HAP-1 (cell line): ENCODE measurements at regions not wholly inside any gene's neighbourhood (a gene's known extent, or its start where the extent isn't known, plus 50 kb on each side); places are given as distances from the start of the nearest gene placed in this dataset.
"Not testable (repeated sequence)": the region's sequence is repeated elsewhere in the genome, so short reads cannot be mapped to it uniquely, and the experiment has no call there.

ENCODE experiments used
- DNase-seq, 2 experiments: peaks; one replicate each; pipeline ENCODE4 v3.0.0-alpha.2; 2016 to 2020; ENCODE audit warnings: low spot score in 2 of 2
- H3K27me3 ChIP-seq: fragments of 250-450 bp; sonication (Bioruptor Pico); 2 replicates; pipeline ENCODE4 v1.5.1; 2020; ENCODE audit warnings: low read depth, mild to moderate bottlenecking, moderate library complexity
- H3K36me3 ChIP-seq: fragments of 250-450 bp; sonication (Bioruptor Pico); replicated peaks from 2 replicates; pipeline ENCODE4 v1.5.1; 2020; ENCODE audit warnings: mild to moderate bottlenecking
- H3K4me1 ChIP-seq: fragments of 250-450 bp; sonication (Bioruptor Pico); 2 replicates; pipeline ENCODE4 v1.5.1; 2020; ENCODE audit warnings: mild to moderate bottlenecking
- H3K4me3 ChIP-seq: fragments of 250-450 bp; sonication (Bioruptor Pico); 2 replicates; pipeline ENCODE4 v1.5.1; 2020; ENCODE audit warnings: mild to moderate bottlenecking, moderate library complexity
- H3K9me3 ChIP-seq: fragments of 250-450 bp; sonication (Bioruptor Pico); 2 replicates; pipeline ENCODE4 v1.5.1; 2020; ENCODE audit warnings: mild to moderate bottlenecking, moderate library complexity
- in situ Hi-C: fragments of 300-500 bp; cut with MboI; formaldehyde crosslinking; loops from 3 replicates; pipeline ENCODE4 v1.14.3; 2020; ENCODE audit warnings: low sequenced_read_pairs, inconsistent platforms, mixed read lengths

DNA sequence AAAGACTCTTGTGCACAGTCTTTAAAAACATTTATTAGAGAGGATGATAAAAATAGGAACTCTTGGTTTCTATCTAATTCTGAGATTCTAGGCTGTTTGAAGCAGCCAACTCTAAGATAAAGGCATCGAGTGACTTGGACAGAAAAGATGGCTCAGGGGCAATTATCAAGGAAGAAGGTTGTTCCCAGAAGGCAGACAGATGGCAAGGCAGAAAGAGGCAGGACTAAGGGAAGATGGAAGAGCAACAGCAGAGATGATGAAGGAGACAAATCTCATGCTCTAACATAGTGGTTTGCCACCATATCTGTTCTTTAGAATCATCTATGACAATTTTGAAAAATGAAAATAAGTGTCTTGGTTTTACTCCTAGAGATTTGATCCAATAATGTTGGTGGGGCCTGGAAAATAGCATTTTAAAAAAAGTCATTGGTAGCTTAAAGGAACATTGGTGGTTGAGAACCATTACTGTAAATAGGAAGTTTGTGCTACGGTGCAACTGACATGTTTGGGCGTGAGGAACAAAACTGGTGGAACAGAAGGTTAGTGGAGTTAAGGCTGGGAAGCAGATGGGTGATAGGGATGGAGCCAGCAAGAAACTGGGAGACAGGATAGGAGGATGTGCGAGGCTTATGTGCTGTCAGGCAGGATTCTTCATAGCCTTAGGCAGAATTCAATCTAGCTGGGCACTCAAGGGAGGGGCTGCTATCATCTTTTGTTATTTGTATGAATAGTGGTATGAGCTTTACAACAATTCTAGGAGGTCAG lies 751.1 kb downstream of the DHX35 start:
- Histone ChIP-seq H3K36me3 (no peaks in the 10 kb centered on the region), H3K4me1 (no peaks in the 10 kb centered on the region), H3K4me3 (no peak overlapping the region), H3K27me3 (no peaks in the 10 kb centered on the region), H3K9me3 (peaks cover 2% of the 10 kb centered on the region; the same call in 1 of the 2 replicates)
- in situ Hi-C loops = no loop called here
- no peak for DNase-seq

DNA sequence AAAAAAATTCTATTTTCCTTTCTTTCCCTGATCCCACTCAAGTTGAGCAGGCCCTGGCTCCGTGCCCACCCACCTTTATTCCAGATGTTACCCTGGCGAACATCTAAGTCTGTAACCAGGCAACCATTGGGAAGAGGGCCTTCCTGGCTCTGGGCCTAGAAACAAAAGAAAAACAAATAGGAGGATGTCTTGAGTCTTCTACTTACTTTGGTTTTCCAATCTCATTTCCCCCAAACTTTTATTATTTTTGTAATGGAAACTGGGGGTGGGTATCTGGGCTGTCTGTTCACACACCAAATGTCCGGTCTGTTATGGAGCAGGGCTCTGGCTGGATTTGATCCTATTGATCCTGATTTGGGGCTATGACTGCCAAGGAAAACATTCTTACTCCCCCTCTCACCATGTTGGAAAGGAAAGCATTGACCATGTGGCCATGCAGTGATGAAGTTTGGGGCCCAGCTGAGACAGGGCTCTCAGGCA lies 744.1 kb downstream of the DHX35 start:
- DNase-seq = no peak
- in situ Hi-C loops = no loop called here
- H3K36me3 ChIP-seq = no peaks in the 10 kb centered on the region

DNA sequence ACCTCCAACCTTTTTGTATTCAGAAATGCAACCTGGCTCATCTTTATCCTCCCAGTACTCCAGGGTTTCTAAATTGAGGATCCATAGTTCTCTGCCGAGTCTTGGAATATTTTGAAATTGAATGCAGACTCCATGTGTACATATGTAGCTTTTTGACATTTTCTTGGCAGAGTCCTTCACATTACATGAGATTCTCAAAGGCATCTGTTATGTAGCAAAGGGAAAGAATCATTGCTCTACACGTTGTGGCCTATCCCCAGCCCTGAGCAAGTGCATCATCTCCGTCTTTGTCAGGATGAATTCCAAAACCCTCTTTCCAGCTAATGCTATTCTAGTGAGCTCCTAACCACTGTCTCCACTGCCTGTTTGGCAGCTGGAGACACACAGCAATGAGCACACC lies 742.9 kb downstream of the DHX35 start:
- Histone ChIP-seq H3K36me3 (no peaks in the 10 kb centered on the region), H3K4me3 (no peak overlapping the region), H3K27me3 (no peaks in the 10 kb centered on the region), H3K4me1 (no peaks in the 10 kb centered on the region), H3K9me3 (no peaks in the 10 kb centered on the region)
- no peak for DNase-seq
- in situ Hi-C loops = no loop called here

More for the DNA sequence above, 744.1 kb downstream of the DHX35 start:
- no peak overlapping the region for H3K4me3 ChIP-seq
- no peaks in the 10 kb centered on the region for H3K27me3 ChIP-seq
- H3K9me3 ChIP-seq = peaks cover under 1% of the 10 kb centered on the region; the same call in 1 of the 2 replicates
- H3K4me1 ChIP-seq = no peaks in the 10 kb centered on the region

DNA sequence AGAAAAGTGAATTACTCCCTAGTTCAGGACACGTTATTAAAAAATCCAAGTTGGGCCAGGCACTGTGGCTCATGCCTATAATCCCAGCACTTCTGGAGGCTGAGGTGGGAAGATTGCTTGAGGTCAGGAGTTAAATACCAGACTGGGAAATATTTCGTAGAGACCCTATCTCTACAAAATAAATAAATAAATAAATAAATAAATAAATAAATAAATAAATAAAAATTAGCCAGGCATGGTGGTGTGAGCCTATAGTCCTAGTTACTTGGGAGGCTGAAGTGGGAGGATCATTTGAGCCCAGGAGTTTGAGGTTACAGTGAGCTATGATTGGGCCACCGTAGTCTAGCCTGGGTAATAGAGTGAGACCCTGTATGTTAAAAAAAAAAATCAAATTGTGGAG lies 741.2 kb downstream of the DHX35 start:
- H3K27me3 ChIP-seq, H3K36me3 ChIP-seq, in situ Hi-C loops, H3K4me3 ChIP-seq, H3K4me1 ChIP-seq, DNase-seq, H3K9me3 ChIP-seq: not testable (repeated sequence)

DNA sequence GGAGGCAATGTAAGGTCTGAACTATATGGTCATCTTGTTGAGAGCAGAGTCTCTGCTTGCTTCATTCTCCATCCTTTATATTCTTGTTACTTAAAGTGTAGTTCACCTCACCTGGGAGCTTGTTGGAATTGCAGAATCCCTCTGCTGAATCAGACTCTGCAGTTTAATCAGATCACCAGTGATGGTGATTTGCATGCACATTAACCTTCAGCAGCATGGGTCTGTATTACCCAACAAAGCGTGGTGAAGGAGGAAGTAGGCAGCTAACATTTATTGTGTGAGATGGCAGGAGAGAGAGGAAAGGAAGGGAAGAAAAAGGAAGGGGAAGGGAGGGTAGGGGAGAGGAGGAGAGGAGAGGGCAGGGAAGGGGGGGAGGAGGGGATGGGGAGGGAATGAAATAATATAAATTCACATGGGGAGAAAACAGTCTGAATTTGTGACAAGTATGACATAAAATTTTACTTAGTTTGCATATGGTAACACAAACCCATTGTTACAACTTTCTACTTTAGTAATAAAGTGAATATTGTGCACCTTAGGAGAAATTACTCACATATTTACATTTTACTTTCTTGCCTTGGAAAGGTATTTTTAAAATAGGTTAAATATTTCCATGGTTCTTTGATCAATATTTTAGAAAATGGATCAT lies 740.7 kb downstream of the DHX35 start:
- no peaks in the 10 kb centered on the region for H3K9me3 ChIP-seq
- no peak for DNase-seq

DNA sequence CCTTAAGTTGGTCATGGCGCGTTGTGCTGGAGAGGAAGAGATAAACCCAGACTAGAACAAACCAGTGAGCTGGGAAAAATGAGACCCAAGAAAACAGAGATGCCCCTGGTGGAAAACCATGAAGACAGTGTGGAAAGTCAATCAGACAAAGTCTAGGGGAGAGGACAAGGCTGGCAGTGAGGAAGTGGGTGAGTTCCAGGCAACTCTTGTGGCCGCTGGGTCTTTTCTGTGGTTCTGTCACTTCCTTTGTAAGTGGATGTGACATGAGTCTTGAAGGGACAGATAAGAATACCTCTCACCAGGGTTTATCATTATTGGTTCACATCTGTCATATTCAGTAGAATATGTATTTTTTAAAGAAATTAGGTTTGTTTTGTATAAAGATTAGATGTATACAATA lies 738.4 kb downstream of the DHX35 start:
- no peak for DNase-seq
- no peak overlapping the region for H3K4me3 ChIP-seq
- in situ Hi-C loops = no loop called here
- H3K9me3 ChIP-seq = no peaks in the 10 kb centered on the region
- H3K4me1 ChIP-seq = no peaks in the 10 kb centered on the region
- H3K36me3 ChIP-seq = no peaks in the 10 kb centered on the region
- no peaks in the 10 kb centered on the region for H3K27me3 ChIP-seq

More for the DNA sequence above, 740.7 kb downstream of the DHX35 start:
- no peaks in the 10 kb centered on the region for H3K36me3 ChIP-seq
- H3K4me3 ChIP-seq = no peak overlapping the region
- H3K4me1 ChIP-seq = no peaks in the 10 kb centered on the region
- in situ Hi-C loops = no loop called here
- H3K27me3 ChIP-seq = no peaks in the 10 kb centered on the region

DNA sequence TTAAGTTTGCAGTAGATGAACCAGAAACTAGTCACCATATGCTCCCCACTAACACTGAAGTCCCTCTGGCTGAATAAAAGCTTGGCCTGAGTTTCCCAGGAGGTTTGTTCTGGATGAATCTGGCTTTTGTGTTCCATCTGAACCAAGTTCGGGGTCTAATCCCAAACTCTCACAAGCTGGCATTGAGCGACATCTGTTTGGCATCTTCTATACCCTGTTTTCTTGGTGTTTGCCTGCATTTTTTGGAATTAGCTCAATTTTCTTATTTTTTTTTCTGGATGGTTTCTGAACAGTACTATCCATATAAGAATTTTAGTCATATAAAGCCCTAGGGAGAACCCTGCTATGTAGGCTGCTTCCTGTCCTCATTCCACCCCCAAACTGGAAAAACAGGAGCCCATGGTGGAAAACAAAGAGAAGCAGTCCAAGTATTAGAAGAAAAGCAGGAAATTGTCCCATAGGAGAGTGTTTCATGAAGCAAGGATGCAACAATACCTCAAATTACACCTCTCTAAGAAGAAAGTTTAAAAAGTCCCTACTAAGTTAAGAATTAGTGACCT lies 737.1 kb downstream of the DHX35 start:
- Histone ChIP-seq H3K9me3 (no peaks in the 10 kb centered on the region), H3K4me1 (no peaks in the 10 kb centered on the region), H3K27me3 (no peaks in the 10 kb centered on the region), H3K36me3 (no peaks in the 10 kb centered on the region), H3K4me3 (no peak overlapping the region)
- no peak for DNase-seq
- in situ Hi-C loops = no loop called here

DNA sequence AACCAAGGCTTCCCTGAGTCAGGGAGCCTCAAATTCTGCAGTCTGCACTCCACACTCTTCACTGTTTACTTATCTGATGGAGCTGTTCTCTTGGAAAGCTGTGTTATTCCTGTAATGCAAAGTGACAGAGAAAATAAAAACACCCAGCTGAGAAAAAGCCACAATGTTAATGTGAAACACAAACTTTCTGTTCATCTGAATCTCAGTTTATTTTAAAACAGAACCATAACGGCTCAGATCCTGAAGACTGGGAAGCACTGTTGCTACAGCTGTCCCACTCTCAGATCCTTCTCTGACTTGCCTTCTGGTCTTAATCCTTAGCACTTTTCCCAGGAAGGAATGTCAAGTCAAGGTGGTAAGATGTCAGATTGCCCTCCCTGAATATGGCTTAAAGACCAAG lies 736.6 kb downstream of the DHX35 start:
- Histone ChIP-seq H3K4me3 (no peak overlapping the region), H3K9me3 (no peaks in the 10 kb centered on the region), H3K4me1 (no peaks in the 10 kb centered on the region), H3K36me3 (no peaks in the 10 kb centered on the region), H3K27me3 (no peaks in the 10 kb centered on the region)
- in situ Hi-C loops = no loop called here
- no peak for DNase-seq

DNA sequence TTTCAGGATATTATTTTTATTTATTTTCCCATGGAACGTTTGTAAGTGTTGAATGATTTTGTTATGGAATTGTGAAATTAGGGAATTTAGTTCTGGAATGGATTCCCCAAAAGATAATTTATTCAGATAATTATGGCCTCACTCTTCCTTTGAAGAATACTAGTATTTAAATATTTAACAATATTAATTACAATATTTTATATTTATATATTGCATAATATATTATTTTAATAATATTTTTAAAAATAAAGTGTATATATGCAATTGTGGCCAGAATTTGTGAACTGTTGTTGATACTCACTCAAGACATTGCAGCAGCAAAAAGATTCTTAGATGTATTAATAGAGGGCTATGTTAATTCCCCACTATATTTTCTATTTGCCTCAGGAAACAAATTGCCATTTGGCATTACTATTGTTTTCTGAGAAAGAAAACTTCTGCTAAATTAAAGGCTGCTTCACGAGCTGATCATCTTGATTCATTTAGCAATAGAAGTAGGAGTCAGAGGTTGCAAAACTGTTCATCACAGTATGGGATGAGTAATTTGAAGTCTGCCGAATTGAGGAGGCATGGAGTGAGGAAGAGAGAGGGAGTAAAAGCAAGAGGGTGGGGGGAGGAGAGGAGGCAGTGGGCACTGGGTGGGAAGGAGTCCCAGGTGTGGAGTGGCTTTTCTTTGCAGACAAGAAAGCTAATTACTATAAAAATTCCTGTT lies 729.2 kb downstream of the DHX35 start:
- no peak for DNase-seq
- H3K4me3 ChIP-seq = no peak overlapping the region
- in situ Hi-C loops = no loop called here
- H3K27me3 ChIP-seq = no peaks in the 10 kb centered on the region
- no peaks in the 10 kb centered on the region for H3K9me3 ChIP-seq
- no peaks in the 10 kb centered on the region for H3K36me3 ChIP-seq
- H3K4me1 ChIP-seq = no peaks in the 10 kb centered on the region

DNA sequence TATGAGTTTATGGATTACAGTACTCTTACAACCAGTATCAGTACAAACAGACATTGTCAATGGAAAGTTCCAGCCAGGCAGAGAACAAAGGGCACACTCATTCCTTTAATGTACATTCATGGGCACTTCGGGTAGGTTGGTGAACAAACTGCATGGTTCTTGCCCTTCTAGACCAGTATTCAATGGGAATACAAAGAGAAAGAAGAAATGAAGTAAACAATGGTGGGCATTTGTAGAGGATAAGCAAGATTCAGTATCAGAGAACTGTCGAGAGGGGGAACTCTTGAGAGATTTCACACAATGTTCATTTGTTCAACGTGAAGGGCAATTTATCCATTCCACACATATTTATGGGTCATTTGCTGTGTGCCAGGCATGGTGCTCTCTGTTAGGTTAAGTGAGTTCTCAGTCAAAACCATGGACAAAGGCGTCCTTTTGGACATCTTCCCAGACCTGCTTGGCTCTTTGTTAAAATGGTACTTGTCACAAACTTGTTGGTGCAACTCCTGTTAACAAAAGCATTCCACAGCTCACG lies 714.8 kb downstream of the DHX35 start:
- Histone ChIP-seq H3K4me1 (no peaks in the 10 kb centered on the region), H3K9me3 (no peaks in the 10 kb centered on the region), H3K36me3 (no peaks in the 10 kb centered on the region), H3K27me3 (no peaks in the 10 kb centered on the region), H3K4me3 (no peak overlapping the region)
- in situ Hi-C loops = no loop called here
- DNase-seq = no peak

DNA sequence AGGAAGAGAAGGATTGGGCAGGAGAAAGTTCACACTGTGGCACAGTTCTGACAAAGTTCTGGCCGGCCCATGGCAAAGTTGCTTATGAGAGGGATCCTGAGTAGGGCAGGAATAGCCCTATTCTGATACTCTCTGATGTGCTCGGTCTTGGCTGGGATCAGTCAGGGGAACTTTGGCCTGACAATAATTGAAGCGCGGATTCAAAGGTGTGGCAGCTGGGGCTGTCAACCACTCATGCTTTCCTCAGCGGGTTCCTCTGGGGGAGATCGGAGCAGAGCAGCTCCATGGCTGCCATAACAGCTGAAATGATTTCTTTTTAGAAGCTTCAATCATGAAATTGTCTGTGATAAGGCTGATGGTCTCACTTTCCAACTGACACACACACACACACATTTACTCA lies 714.1 kb downstream of the DHX35 start:
- no peaks in the 10 kb centered on the region for H3K36me3 ChIP-seq
- no peaks in the 10 kb centered on the region for H3K9me3 ChIP-seq
- in situ Hi-C loops = no loop called here
- no peak for DNase-seq
- H3K4me1 ChIP-seq = no peaks in the 10 kb centered on the region
- H3K4me3 ChIP-seq = no peak overlapping the region
- H3K27me3 ChIP-seq = no peaks in the 10 kb centered on the region

DNA sequence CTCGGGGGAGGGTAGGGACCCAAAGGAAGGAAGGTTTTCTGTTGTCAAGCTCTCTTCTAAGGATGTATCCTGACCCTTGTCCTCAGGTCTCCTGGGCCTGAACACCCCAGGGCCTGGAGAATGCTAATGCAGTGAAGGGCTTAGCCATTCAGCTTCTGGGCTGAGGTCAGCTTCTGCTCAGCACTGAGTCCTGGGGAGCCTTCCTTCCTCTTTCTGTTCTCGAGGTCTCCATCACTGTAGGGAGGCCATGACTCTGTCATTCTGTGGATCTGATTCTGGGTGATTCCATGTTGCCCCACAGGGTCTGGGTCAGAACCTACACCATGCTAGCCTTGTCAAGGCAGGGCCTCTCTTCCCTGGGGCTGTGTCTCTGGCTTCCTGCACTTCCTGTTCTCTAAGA lies 712.7 kb downstream of the DHX35 start:
- H3K9me3 ChIP-seq = no peaks in the 10 kb centered on the region
- H3K27me3 ChIP-seq = no peaks in the 10 kb centered on the region
- H3K4me3 ChIP-seq = no peak overlapping the region
- no peaks in the 10 kb centered on the region for H3K36me3 ChIP-seq
- no peak for DNase-seq
- in situ Hi-C loops = no loop called here
- no peaks in the 10 kb centered on the region for H3K4me1 ChIP-seq

DNA sequence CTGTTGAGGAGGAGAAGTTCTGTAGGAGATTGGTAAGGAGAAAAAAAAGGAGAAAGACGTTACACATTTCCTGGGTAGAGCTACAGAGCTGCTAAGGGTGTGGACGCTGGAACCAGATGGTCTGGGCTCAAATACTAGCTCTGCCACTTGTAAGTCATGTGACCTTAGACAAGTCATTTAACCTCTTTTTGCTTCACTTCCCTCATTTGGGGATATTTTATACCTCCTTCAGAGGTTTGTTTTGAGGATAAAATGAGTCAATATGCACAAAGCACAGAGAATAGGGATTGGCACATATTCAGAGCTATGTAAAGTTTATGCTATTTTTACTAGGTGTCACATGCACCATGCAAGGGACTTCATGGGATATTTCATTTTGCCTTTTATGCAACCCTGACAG lies 708.8 kb downstream of the DHX35 start:
- in situ Hi-C loops = no loop called here
- Histone ChIP-seq H3K4me3 (no peak overlapping the region), H3K27me3 (no peaks in the 10 kb centered on the region), H3K9me3 (no peaks in the 10 kb centered on the region), H3K4me1 (no peaks in the 10 kb centered on the region), H3K36me3 (no peaks in the 10 kb centered on the region)
- DNase-seq = no peak
